Fibroblast of skin of right biceps (primary cell): ENCODE measurements at regions not wholly inside any gene's neighbourhood (a gene's known extent, or its start where the extent isn't known, plus 50 kb on each side); places are given as distances from the start of the nearest gene placed in this dataset.
A peak's percentile ranks its signal among the peaks of the same experiment; 100 is the strongest.

Experiments used
- DNase-seq: peaks from one replicate; pipeline ENCODE4 v3.0.0-alpha.2; 2013

DNA sequence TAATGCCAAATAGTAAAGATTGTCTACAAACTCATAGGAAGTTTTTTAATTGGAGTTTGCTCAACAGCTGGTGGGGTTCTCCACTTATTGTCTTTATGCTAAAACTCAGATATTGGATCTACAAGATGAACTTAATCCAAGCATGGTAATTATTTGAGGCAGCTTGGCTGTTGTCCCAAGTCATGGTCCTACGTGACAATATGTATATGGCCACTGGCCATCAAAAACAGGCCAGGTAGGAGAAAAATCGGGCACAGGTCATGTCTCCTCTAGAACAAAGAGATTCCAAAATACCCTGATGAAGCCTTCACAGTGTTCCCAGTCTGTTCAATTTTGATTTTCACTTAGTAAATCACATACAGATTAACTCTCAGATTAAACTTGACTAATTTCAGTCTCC, 606.4 kb downstream of the TNS3 start:
- no peak for DNase-seq

DNA sequence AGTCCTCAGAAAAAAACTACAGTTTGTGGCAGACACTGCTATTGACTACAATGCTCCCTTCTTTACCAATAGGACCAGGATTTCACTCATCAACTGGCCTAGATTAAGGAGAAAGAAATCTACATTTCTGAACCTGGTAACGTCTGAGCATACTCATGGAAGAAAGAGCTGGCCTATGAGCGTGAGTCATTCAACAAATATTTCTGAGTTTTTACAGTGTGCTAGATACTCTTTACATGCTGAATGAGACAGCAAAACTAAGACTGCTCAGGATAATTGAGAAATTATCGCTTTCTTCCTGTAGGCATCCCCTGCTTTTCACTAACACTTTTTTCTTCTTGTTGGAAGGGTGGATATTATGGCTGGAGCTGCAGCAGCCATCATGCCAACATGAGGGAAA, 609.7 kb downstream of the TNS3 start:
- DNase-seq = peak; percentile 88

DNA sequence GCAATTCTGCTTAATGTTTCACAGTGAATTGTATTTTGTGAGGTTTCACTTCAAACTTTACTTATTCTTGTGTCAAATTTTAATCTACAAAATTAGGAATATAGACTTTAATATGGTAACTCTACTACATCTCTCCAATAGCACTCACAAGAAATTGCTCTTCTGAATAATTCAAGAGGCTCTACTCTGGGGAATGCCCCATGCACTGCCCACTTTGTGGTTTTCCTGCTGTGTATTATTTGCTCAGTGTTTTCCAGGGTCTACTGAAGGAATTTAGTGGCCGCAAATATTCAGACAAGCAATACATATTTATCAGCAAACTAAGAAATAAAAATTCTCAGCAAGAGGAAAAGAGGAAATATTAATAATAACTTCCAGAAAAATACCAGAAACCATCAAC, 611.4 kb downstream of the TNS3 start:
- DNase-seq = no peak

DNA sequence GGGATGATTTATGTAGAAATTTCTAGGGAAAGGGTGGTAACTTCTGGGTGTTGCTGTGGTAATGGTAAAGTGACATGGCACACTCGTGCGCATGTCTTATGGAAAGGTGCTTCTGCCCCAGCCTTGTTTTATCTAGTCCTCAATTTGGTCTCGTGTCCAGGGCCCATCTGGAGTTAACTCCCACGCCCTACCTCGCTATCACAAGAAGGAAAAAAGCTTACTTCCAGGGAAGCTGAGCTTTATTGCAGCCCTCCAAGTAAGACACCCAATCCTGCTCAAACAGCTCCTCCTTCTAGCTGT, 611.8 kb downstream of the TNS3 start:
- DNase-seq = no peak

DNA sequence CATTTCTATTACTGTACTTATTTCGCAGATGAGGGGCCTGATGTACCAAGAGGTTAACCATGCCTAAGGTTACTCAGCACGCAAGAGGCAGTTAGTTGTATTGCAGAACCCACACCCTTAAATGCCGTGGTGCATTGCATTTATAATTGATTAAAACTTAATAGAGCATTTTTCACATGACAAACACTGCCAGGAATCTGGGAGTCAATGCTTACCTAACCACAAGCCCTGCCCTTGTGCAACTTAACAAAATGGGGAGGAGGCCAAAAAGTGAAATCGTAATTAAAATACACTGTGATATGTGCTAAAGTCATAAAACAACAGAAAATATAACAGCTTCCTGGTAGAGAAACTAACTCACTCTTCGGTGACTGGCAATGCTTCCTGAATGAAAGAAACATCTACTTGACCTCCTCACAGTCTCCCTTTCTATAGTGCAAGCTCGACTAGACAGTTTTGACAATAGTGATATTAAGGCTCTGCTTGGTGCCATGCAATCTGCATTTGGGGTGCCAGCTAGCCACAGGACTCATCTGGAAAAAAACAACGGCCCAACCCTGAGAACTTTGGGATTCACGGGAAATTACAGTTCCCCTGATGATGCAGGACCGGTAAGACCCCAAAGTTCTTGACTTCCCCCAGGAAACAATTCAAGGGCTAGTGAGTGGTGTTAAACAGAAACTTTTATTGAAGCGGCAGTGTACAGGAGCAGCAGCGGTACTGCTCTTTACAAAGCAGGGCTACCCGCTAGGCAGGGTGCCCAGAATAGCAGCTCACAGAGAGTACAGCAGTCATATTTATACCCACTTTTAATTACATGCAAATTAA, 612.4 kb downstream of the TNS3 start:
- peak; percentile 86 for DNase-seq

DNA sequence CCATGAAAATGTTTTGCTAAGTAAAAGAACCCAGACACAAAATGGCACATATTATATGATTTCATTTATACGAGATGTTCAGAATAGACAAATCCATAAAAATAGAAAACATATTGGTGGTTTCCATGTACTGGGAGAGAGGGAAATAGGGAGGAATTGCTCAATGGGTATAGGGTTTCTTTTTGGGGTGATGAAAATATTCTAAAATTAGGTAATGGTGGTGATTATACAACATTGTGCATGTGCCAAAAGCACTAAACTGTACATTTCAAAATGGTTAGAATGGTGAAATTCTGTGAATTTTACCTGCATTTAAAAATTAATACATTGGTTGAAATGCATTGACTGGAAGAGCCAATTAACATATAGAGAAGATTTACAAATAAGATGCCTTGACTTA, 613.9 kb downstream of the TNS3 start:
- DNase-seq = no peak

DNA sequence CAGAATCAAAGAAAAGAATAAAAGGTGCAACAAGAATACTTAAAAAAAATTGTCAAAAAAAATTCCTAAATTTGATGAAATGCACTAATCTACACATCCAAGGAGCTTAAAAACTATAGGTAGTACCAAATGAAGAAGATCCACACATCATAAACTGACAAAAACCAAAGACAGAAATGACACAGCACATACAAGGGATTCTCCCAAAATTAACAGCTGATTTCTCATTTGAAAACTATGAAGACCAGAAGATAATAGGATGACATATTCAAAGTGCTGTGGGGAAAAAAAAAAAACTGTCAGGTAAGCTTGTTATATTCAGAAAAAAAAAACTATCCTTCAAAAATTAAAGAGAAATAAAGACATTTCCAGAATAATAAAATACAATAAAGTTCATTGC, 618.2 kb downstream of the TNS3 start:
- no peak for DNase-seq

DNA sequence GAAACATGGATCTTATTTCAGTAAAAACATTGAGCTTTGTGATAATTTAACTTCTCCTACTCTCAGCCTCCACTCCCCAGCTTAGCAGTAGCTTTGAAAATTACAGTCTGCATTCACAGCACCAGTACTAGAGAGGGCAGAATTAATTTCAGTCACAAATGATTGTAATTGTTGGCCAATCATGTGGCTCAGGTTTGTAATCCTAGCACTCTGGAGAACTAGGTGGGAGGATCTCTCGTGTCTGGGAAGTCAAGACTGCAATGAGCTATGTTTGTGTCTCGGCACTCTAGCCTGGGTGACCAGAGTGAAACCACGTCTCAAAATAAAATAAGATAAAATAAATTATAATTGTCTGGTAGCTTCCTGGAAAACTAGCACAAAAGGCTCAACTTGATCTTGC, 620.9 kb downstream of the TNS3 start:
- no peak for DNase-seq

DNA sequence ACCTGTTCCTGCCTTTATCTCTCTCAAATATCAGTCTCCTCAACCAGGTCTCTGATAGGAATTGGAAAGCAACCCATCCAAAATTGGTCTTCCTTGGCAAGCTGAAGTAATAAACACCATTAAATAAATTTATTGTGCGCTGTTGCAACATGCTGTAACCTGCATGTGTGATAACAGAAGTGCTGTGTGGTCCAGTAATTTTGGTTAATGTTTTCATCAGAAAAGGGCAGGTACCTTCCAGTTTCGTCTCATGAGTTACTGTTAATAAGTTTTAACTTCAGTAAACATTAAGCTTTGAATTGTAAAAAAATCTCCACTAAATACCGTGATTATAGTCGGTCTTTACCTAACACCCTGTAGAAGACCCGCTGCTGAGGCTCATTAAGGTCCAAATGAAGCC, 624.7 kb downstream of the TNS3 start:
- DNase-seq = no peak

DNA sequence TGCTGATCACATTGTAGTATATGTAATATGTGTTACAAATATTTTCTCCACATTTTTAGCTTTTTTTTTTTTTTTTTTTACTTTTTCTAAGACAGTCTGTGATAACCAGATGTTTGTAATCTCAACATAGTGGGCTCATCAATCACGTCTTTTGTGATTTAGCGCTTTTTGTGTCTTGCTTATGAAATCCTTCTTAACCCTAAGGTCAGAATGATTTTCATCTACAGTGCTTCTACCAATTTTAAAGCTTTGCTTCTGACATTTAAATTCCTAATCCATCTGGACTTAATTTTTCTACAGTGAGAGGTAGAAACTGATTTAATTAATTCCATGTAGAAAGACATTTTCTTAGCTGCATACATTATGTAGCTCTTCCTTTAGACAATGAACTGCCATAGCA, 626.4 kb downstream of the TNS3 start:
- peak; percentile 62 for DNase-seq

DNA sequence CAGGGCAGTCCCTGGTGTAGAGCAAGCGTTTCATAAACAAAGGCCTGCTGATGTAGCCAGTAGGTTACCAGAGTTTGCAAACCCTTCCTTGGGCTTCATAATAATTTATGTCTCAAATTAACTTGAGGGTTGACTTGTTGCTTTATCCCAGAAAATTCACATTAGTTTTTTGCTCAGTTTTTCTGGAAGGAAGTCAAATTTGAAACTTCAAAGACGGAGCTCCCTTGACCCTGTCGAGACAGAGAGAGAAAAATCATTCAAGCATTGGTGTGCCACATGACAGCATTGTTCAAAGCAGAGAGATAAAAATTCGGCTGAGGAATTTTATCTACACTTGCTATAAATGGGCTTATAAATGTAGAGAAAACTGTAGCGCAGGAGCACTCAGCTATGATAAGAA, 627.7 kb downstream of the TNS3 start:
- no peak for DNase-seq

DNA sequence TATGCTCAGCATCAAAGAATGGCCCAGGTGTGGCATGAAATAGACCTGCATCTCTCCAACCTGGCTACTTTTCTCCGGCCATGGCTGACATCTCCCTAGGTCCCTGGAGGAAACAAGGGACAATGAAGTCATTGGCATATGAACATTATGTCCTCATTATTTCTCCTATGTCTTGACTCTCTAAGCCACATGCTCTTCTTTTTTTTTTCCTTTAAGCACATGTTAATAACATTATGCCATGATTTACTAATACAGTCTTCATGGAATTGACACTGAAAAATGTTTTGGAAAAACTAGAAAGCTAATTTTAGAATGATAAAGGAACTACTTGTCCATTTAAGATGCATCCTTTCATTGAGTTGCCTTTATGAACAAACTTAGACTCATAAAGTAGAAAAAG, 628.9 kb downstream of the TNS3 start:
- DNase-seq = no peak

DNA sequence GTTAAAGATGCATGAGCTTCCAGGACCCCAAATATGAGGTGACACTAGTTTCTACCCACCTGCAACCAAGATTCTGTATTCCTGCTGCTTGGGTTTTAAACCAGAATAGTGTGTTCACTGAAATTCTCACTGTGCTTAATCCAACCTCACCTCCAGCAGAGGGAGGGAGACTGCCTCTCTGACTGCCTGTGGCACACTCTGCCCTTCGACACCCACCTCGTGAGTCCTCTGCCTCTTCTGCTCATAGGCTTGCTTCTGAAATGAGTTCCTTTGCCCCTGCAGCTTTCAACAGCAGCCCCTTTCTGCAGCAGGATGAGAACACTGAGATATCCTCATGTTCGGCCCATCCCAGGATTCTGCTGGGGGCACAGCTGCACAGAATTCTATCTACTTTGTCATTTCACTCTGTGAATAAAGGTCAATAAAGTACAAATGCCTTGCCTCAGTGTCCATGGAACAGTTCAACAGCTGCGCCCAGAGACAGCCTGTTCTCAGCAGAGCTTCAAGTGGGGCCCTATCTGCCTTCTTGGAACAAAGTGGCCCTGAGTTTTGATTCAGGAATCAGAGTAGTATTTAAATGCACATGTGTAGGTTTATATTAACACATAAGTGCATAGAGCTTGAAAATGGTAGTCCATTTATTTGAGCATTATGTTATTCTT, 632.5 kb downstream of the TNS3 start:
- no peak for DNase-seq

DNA sequence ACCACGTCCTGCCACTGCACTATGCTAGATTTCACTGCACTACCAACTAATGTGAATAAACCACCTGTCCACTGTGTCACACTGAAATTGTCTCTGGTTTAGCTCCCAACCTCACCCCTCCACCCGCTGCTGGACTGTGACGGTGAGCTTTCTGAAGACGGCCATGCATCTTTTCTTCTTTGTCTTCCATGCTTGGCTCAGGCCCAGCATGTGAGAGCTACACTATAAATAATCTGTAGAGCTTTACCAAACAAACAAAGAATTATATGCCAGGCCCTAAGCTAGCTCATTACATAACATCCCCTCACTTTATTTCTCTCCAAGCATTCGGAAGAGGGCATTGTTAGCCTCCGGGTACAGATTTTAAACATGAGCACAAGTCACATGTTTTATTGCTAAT, 633.2 kb downstream of the TNS3 start:
- DNase-seq = no peak

DNA sequence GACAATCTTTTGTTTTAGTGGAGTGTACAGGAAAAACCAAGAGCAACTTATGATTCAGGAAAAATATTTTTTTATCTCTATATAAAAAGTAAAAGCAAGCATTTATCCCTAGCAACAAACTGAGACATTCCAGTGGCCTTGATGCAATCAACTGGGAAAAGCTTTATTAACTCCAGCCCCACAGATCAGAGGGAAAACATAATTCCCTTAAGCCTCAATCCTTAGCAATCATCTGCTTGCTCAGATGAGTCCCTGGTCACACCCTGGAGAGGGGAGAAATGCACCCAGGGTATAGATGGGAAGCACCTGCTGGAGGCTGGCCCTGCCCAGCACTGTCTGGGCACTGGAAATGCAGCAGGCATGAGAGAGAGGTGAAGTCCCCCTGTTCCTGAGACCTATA, 636.6 kb downstream of the TNS3 start:
- DNase-seq = peak; percentile 59

DNA sequence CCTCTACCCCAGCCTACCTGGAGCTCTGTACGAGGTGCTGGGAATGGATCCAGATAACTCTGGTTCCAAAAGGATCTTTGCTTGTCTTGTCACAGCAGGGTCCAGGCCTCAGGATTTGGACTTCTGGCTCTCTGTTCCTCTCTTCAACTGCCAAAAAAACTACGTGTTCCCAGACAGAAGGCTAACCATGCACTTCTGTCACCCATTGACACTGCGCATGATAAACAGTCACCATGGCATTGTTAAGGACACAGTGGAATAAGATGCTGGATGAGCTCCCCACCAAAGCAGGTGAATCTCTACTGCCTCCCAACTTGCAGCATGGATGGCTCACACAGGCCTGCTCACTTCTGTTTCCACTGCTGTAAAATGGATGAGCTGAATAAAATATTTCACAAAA, 637.9 kb downstream of the TNS3 start:
- DNase-seq = no peak

DNA sequence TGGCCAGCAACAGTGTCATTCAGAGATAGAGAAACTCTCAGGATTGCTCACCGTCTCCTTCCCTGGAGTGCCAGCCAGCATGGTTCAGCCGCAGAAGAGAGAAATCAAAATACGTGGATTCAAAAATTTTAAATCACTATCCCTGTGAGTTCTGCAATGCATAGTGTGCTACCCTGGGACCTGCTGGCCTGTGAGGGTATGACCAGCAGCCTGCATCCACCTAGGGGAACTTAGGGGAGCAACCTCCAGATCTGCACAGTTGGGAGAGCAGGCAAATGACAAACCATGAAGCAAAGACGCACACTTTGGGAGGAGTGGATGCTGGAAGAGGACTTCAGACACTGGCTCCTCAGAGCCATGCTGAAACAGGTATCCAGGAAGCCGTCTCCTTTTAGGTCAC, 639.3 kb downstream of the TNS3 start:
- DNase-seq = no peak

DNA sequence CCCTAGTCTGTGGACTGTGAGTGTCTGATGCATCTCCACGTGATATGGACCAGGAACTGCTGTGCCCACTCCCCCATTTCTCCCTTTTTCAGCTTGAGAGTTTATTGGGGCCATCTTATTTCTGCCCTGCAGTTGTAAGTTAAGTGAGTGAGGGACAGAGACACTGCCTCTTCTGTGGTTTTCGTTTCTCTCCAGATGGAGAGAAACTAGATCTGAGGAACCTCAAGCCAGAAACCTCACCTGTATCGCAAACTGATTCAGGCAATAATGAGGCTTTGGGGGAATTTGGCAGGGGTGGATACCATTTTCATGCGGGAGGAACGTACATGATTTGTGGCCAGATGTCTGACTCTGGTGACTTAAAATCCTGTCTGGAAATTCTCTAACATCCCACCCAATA, 641.7 kb downstream of the TNS3 start:
- no peak for DNase-seq

DNA sequence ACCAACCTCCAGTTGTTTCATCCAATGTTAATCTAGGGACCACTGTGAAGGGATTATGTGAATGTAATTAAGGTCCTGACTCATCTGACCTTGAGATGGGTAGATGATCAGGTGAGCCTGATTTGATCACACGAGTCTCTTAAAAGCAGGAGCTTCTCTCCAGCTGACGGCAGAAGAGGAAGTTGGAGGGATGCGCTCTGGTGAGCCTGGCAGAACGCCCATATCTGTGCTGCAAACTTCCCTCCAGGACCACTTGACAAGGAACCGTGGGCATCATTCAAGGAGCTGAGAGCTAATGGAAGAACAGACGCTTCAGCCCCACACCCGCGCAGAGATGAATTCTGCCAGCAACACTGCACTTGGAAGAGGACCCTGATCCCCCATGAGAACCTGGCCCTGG, 642.4 kb downstream of the TNS3 start:
- no peak for DNase-seq

DNA sequence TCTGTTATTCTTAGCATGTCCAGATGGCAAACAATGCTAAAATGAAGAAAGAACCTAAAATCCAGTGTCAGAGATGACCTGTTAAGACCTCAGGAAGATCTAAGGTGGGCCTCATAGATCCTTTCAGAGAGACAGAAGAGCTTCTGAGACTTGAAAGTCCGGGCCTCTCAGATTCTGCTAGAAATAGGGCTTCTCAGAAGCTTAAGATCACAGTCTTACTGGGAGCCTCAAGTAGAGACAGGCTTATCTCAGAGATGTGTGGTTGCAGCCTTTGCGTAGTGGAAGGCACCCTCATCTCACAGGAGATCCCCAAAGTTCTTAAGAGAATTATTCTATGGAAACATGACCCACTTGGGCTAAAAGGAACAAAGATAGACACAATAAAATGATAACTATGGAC, 642.8 kb downstream of the TNS3 start:
- no peak for DNase-seq

DNA sequence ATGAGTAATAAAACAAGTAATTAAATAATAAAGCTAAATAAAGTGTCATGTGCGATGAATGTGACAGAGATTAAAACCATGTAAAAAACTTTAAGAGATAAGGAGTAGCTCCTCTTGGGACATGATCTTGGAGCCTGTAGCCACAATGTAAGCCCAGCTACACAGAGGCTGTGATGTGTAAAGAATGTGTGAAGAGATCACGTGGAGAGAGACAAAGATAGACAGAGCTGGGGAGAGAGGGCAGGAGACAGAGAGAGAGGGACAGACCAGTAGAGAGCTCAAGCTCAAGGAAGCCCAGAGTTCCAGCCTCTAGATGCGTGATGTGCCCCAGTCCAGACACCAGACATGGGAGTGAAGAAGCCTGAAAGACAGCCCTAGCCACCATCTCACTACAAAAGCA, 644.1 kb downstream of the TNS3 start:
- no peak for DNase-seq

DNA sequence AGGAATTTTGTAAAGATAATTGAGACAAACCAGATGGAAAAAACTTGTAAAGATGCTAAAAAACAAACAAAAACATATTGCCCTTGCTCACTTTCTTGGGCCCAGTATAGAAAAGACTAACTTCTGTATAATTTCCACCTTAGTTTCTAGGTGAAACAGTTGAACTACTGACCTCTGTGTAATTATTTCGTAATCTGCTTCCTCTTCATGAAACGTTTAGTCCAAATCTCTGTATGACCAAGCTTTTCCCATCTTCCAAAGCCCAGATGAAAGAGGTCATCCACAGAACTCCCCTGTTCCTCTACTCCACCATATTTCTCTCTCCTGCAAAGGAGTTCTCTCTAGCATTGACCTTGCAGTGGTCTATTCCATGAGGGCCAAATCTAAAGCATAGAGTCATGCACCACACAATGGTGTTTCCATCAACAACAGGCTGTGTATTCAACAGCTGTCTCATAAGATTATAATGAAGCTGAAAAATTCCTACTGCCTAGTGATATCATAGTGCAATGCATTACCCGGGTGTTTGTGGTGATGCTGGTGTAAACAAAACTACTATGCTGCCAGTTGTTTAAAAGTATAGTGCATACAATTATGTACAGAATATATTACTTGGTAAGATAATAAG, 647.6 kb downstream of the TNS3 start:
- DNase-seq = peak; percentile 26

DNA sequence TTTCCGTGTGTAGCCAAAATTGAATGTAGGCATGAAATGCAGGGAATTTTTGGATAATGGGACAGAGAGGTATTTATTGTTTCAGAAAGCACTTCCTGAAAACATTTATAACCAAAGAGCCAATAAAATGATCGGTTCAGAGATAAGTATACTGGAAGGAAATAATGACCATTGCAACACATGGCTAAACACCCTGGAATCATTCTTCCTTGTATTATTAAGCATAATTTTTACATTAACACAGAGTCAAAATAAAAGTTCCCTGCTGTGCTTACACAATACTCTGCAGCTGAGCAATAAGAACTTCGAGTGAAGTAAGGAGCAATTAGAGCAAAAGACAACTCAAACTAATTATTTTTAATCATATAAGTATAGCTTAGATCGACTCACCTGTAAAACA, 648.3 kb downstream of the TNS3 start:
- DNase-seq = peak; percentile 52

DNA sequence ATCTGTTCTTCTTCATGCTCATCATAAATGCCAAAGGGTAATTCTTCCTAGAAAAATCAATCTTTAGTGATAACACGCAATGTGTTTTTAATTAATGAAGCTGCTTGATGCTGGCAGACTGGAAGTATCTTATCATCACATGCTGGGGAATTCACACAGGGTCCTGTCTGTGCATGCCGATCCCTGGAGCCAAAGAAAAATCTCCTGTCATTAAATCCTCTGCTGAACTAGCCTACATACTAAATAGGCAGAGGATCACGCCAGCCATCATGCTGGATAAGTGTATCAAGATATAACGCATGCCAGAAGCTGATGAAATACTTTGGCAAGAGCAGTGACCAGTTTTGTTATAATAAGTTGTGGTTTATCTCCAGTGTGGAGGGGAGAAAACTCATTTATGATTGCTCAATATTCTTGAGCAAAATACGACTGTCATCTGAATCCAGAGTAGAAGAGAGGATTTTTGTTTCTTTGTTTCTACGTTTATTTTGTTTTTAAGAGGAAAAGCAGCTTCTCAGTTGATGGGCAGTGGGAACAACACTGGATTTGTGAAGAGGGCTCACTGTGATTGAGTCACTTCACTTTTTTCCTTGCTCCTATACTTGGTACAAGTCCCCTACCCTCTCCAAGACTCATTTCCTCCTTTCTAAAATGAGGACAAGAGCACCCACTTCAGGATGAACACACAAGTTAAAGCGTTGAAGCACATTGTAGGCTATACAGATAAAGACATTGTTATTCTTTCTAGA, 649.1 kb downstream of the TNS3 start:
- DNase-seq = peak; percentile 99
